GM18873 (cell line): ENCODE measurements at regions not wholly inside any gene's neighbourhood (a gene's known extent, or its start where the extent isn't known, plus 50 kb on each side); places are given as distances from the start of the nearest gene placed in this dataset.

Source experiments
- ATAC-seq: cut with Tn5 transposase; IDR thresholded peaks from one replicate; pipeline ENCODE4 v1.9.1; 2021; ENCODE audit warnings: mild to moderate bottlenecking, moderate library complexity, moderate number of reproducible peaks; ENCODE audit not compliant: unreplicated experiment, low FRiP score

DNA sequence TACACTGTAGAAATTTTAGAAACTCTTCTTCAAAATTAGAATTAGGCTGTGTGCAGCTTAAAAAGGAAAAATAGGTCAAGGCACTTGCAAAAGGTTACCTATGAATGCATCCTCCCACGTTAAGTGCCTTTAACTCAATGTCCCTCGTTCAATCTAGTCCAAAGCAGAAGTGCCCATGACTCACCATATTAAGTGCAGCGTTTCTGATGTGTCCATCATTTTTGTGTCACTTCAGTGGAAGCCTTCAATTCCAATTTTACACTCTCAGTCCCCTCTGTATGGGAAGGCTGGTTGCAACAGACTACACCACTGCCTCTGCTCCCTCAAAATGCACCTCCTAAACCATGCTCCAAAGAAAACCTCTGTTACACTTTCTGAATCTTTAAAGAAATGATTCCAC lies 53.4 kb downstream of the FOXB1 start:
- ATAC-seq: no peak

DNA sequence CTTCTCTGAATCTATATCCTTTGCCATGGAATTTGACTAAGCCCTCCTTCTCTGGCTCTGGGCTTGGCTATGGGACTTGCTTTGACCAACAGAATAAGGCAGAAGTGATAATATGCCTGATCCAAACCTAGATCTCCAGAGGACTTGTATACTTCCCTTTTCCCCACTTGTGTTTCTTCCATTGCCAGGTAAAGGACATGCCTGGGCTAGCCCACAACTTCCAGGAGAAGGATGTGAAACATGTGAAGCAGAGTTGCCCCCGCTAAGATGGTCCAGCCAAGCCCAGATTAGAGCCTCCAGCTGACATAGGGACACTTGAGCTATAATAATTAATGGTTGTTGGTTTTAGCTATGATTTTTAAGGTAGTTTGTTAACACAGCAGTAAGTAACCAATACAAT lies 55.1 kb downstream of the FOXB1 start:
- ATAC-seq: no peak

GRCh38 chr15:60061758-60062157 lies 57.6 kb downstream of the FOXB1 start:
- no peak for ATAC-seq

DNA sequence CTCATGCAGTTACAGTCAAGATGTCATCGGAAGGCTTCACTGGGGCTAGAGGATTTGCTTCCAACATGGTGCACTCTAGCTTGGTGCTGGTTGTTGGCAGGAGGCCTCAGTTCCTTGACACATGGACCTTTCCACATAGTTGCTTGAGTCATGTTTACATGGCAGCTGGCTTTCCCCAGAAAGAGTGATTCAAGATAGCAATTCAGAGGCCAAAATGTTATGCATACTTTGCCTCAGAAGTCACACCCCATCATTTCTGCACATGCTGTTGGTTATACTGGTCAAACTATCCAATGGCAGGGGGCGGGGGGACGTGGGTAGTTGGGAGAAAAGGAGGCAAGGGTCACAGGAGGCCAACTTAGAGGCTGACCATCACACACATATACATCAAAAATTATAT lies 58.7 kb downstream of the FOXB1 start:
- ATAC-seq: no peak

DNA sequence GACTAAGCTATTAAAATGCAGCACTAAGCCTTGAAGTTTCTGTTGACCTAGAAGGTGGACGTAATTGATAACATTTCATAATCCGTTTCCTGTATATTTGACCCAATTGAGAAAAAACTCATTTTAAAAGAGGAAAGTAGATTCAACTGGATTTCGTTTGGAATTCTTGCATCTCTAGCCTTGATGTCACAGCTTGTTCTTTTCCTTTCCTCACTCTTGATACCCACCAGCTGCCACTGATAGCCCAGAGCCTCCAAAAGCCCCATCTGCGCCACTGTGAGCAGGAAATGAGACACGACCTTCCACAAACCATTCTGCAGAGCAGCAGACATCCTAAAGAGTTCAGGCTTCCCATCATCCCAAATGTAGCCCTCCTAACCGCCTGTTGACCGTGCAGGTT lies 61.8 kb downstream of the FOXB1 start:
- no peak for ATAC-seq

DNA sequence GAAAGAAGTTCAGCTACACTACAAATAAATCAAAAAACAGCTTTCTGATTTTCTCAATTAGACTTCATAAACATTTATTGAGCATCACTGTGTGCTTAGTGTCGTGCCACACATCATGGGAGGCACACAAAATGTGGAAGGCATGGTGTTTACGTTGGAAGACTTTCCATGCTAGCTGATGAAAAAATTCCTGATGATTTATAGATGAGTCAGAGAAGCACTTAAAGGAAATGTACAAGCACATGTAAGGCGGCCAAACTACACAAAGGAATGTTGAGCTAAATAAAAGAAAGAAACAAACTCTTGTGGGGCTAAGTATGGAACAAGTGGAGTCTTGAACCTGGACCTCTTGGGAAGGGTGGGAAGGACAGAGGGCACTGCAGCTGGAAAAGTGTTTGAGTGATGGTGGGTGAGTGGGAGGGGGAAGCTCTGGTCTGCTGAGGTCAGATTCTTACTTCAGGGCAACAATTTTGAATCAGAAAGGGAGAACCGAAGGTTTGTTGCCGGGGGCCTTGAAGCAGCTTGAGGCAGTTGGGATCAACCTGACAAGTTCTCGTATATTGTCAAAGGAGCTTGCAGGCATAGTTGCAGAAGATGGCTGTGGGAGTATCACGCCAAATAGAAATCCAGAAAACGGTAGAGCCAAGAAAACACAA lies 66.9 kb downstream of the FOXB1 start:
- no peak for ATAC-seq

DNA sequence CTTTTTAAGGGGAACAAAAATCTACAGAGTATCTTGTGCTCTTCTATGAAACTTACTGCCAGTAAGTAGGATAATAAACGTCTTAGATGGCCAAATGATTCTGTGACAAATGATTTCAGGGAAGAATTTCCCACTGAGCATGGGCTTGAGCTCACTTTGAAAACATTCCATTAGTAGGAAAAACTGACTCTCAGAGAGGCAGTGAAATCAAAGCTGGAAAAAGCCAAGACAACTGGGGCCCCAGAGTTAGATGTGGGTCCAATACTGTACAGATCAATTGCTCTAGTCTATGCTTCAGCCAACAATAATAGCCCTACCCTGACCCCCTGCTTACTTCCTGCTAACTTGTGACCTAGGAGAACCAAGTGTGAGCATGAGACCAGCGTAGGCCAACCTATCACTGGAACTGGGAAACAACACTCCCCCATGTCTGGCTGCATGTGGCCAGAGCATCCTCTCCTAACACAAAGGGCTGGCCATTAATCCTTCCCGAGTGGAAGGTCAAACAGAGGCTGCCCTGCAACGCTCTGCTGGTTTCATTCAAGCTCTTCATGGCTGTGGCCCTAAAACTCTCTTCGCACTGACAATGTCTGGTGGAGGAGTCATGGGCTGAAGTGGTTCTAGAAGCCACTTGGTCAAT lies 68.8 kb downstream of the FOXB1 start:
- no peak for ATAC-seq

GRCh38 chr15:60073466-60073840 lies 69.3 kb downstream of the FOXB1 start:
- no peak for ATAC-seq

DNA sequence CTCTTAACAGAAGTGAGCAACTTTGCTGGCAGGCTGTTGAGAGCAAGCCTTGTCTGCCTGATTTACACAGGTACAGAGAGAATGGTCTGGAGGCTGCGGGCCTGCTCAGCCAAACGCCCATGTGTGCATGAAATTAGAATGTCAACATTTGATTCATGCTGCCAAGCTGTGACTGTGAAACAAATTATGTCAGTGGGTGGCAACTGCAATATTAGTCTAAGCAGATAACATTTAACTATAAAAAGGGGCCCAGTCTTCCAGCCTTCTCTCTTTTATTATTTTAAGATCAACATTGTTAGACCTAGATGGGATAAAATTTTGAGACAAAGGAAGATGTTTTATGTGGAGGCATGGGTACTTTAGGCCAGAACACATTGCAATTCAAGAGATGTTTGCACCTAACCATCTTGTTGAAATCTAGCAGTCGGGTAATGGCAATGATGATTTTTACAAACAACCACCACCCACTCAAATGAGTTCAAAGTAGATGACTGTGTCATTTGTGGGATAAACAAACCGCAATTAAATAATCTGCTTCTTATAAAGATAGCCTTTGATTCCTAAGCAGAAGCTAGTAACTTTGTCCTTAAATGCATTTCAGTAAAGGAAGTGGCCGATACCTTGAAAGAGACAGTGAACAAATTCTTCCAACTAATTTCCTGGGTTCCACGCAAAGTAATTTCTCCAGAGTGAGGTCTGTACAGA lies 70.2 kb downstream of the FOXB1 start:
- ATAC-seq: no peak

- no peak for ATAC-seq
Observed at GRCh38 chr15:60076045-60076444, 71.9 kb downstream of the FOXB1 start.

DNA sequence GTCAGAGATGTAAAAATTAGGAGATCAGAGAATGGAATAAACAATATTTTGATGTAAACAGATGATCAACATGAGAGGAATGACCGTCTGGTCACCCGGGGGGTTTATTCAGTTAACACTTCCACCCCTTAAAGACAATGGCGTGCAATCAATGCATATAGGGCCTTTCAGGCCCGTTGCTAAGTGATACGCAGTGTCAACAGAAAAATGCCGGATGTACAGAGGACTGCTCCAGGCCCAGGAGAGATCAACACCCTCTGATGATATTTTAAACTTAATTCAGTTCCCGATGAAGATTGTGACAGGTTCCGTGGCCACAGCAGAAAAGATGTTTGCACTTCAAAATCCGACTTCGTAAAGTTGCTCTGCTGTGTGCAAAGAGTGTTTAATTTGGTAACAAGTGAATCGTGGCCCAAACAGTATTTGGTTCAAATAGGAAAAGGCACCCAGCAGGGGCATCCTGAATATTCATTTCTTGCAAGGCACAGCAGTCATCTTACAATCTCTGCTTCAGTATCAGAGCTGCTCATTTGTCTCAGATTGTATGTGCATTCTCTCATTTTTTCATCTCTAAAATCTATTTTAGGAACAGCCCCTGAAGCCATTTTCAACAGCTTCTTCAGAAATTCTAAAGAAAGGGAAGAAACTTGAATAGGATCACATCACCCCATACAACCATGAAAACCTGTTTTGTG lies 72.6 kb downstream of the FOXB1 start:
- ATAC-seq: no peak

DNA sequence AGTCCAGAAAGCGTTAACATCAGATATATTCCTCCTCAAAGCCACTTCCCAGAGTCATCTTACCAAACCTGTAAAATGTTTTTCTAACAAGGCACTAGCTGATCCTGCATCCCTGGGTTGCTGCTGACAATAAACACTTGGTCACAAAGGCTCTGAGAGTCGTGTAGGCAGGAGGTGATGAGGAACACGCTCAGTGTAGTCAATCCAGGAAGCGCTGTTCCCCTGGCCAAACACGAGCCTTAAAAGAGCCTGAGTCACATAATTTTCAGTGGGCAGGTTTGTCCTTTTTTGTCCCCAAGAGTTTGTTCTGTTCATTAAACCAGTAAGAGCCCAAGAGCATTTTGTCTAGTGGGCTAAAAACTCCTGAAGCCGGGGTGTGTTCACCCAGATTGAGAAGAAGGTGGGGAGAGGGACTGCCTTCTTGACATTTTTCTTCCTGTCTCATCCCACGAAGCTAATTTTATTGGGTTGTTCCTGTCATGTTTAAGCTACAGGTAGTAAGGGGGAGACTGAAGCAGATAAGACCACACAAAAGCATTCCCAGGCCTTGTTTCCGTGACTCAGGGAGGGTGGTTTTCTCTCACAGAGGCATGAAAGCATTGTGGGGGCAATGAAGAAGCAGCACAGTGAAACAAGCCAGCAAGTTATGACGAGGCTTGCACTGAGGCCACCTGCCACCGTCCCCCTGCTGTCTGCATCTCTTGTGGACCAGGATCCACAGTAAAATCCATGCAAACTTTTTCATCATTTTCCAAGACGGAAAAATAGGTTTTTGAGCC lies 73.7 kb downstream of the FOXB1 start:
- ATAC-seq: no peak

- no peak for ATAC-seq
Observed at GRCh38 chr15:60079210-60079609, 75.1 kb downstream of the FOXB1 start.

- no peak for ATAC-seq
Observed at GRCh38 chr15:60081976-60082375, 77.9 kb downstream of the FOXB1 start.

DNA sequence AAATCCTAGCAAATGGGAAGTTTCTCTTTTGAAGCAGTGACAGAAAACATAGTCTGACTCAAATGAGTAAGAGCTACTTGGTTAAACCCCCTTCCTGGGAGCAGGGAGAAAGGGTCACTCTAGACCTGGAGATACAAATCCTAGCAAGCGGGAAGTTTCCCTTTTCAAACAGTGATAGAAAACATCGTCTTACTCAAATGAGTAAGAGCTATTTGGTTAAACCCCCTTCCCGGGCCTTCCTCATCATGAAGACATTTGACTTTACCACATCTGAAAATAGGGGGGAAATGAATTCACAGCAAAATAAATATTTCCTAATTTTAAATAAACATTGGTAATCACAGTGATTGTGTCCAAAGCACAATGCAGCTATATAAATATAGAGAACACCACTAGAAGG lies 79.2 kb downstream of the FOXB1 start:
- ATAC-seq: no peak

- ATAC-seq: no peak
Observed at GRCh38 chr15:60086681-60087429, 82.7 kb downstream of the FOXB1 start.

DNA sequence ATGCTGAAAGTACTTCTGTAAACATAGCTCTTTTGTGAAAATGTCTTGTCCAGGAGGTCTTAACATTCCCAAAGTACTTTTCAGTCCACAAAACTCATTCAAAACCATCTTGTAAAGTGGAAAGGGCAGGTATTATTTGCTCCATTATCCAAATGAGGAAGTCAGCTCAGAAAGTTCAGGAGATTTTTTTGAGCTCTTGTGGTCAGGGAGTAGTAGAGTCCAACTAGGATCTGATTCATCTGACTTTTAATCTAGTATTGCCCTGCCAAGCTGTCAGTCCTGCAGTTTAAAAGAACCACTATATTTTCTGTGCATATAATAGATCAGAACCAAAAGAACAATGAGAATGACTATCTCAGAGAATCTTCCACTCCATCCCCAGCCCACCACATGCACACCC lies 83.5 kb downstream of the FOXB1 start:
- ATAC-seq: no peak

DNA sequence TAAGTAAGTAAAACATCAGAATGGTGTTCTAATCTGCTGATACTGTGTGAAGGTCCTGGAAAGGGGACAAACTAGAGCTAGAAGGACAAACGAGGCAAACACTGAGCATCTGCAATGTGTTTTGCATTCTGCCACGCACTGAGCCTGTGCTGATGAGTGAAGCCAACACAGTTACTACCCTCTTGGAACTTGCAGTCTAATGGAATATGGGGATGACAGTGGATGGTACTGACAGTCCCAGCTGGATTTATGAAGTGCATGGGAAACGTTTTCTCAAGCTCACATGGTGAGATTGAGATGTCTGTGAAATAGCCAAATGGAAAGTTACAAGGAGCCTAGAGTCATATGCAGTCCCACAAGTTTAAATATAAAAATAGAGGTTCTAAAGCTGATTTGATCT lies 86.6 kb downstream of the FOXB1 start:
- no peak for ATAC-seq

GRCh38 chr15:60091157-60091556 lies 87.0 kb downstream of the FOXB1 start:
- ATAC-seq: no peak

- ATAC-seq: no peak
Observed at GRCh38 chr15:60091911-60092310, 87.8 kb downstream of the FOXB1 start.
